Neuron (in vitro differentiated cells): ENCODE measurements at regions not wholly inside any gene's neighbourhood (a gene's known extent, or its start where the extent isn't known, plus 50 kb on each side); places are given as distances from the start of the nearest gene placed in this dataset.
"Not testable (repeated sequence)": the region's sequence is repeated elsewhere in the genome, so short reads cannot be mapped to it uniquely, and the experiment has no call there.

Experiments used
- H2AFZ ChIP-seq: one replicate; pipeline ENCODE4 v1.6.1; 2013; ENCODE audit warnings: low read depth, mild to moderate bottlenecking, inconsistent platforms, low read length, moderate library complexity
- H3K27me3 ChIP-seq: one replicate; pipeline ENCODE4 v1.6.1; 2013; ENCODE audit warnings: low read length; ENCODE audit not compliant: insufficient read depth
- H3K36me3 ChIP-seq: one replicate; pipeline ENCODE4 v1.6.1; 2013; ENCODE audit warnings: low read length; ENCODE audit not compliant: insufficient read depth
- H3K4me1 ChIP-seq: one replicate; pipeline ENCODE4 v1.6.1; 2013; ENCODE audit warnings: low read length; ENCODE audit not compliant: insufficient read depth
- H3K4me3 ChIP-seq: 2 replicates; pipeline ENCODE4 v1.5.1; 2013; ENCODE audit warnings: mild to moderate bottlenecking, low read length, moderate library complexity
- H3K9me3 ChIP-seq: one replicate; pipeline ENCODE4 v1.6.1; 2013; ENCODE audit warnings: low read length

GRCh38 chr2:65751408-65751807 lies 319.0 kb upstream of the SPRED2 start:
- no peaks in the 10 kb centered on the region for H3K4me1 ChIP-seq
- H3K27me3 ChIP-seq = no peaks in the 10 kb centered on the region
- no peaks in the 10 kb centered on the region for H3K36me3 ChIP-seq
- no peak overlapping the region for H2AFZ ChIP-seq
- no peaks in the 10 kb centered on the region for H3K9me3 ChIP-seq
- H3K4me3 ChIP-seq = no peak overlapping the region

GRCh38 chr2:65749545-65749944 lies 317.1 kb upstream of the SPRED2 start:
- no peak overlapping the region for H3K4me3 ChIP-seq

GRCh38 chr2:65747875-65748274 lies 315.5 kb upstream of the SPRED2 start:
- H3K4me1 ChIP-seq, H2AFZ ChIP-seq, H3K36me3 ChIP-seq, H3K9me3 ChIP-seq, H3K27me3 ChIP-seq, H3K4me3 ChIP-seq: not testable (repeated sequence)

More at GRCh38 chr2:65749545-65749944, 317.1 kb upstream of the SPRED2 start:
- H3K9me3 ChIP-seq = no peaks in the 10 kb centered on the region
- no peak overlapping the region for H2AFZ ChIP-seq
- H3K4me1 ChIP-seq = no peaks in the 10 kb centered on the region
- no peaks in the 10 kb centered on the region for H3K36me3 ChIP-seq
- H3K27me3 ChIP-seq = no peaks in the 10 kb centered on the region

- Histone ChIP-seq H3K4me3 (no peak overlapping the region), H3K36me3 (no peaks in the 10 kb centered on the region), H3K4me1 (no peaks in the 10 kb centered on the region), H3K27me3 (no peaks in the 10 kb centered on the region), H2AFZ (no peak overlapping the region), H3K9me3 (no peaks in the 10 kb centered on the region)
Measured at GRCh38 chr2:65746931-65747675, 314.7 kb upstream of the SPRED2 start.

GRCh38 chr2:65744477-65745200 lies 312.2 kb upstream of the SPRED2 start:
- no peak overlapping the region for H3K4me3 ChIP-seq
- H3K4me1 ChIP-seq = no peaks in the 10 kb centered on the region
- H3K36me3 ChIP-seq = no peaks in the 10 kb centered on the region
- H2AFZ ChIP-seq = no peak overlapping the region
- H3K9me3 ChIP-seq = no peaks in the 10 kb centered on the region
- no peaks in the 10 kb centered on the region for H3K27me3 ChIP-seq

GRCh38 chr2:65742977-65743376 lies 310.6 kb upstream of the SPRED2 start:
- Histone ChIP-seq H3K36me3 (no peaks in the 10 kb centered on the region), H3K4me1 (no peaks in the 10 kb centered on the region), H2AFZ (no peak overlapping the region), H3K9me3 (no peaks in the 10 kb centered on the region), H3K27me3 (no peaks in the 10 kb centered on the region), H3K4me3 (no peak overlapping the region)

GRCh38 chr2:65739927-65740326 lies 307.5 kb upstream of the SPRED2 start:
- Histone ChIP-seq H3K4me1 (no peaks in the 10 kb centered on the region), H3K4me3 (no peak overlapping the region), H2AFZ (no peak overlapping the region), H3K9me3 (no peaks in the 10 kb centered on the region), H3K27me3 (no peaks in the 10 kb centered on the region), H3K36me3 (no peaks in the 10 kb centered on the region)

GRCh38 chr2:65737452-65738011 lies 305.1 kb upstream of the SPRED2 start:
- Histone ChIP-seq H2AFZ (no peak overlapping the region), H3K4me1 (no peaks in the 10 kb centered on the region), H3K27me3 (no peaks in the 10 kb centered on the region), H3K4me3 (no peak overlapping the region), H3K36me3 (no peaks in the 10 kb centered on the region), H3K9me3 (no peaks in the 10 kb centered on the region)

- Histone ChIP-seq H3K36me3 (no peaks in the 10 kb centered on the region), H3K4me3 (no peak overlapping the region), H3K27me3 (no peaks in the 10 kb centered on the region), H3K9me3 (no peaks in the 10 kb centered on the region), H3K4me1 (no peaks in the 10 kb centered on the region), H2AFZ (no peak overlapping the region)
Measured at GRCh38 chr2:65731476-65731875, 299.1 kb upstream of the SPRED2 start.

- Histone ChIP-seq H3K36me3 (no peaks in the 10 kb centered on the region), H3K9me3 (no peaks in the 10 kb centered on the region), H2AFZ (no peak overlapping the region)
Measured at GRCh38 chr2:65730186-65730585, 297.8 kb upstream of the SPRED2 start.

GRCh38 chr2:65729246-65729645 lies 296.8 kb upstream of the SPRED2 start:
- H3K9me3 ChIP-seq = no peaks in the 10 kb centered on the region
- H3K4me1 ChIP-seq = no peaks in the 10 kb centered on the region
- no peak overlapping the region for H2AFZ ChIP-seq
- no peaks in the 10 kb centered on the region for H3K27me3 ChIP-seq
- H3K4me3 ChIP-seq = no peak overlapping the region
- no peaks in the 10 kb centered on the region for H3K36me3 ChIP-seq

More at GRCh38 chr2:65730186-65730585, 297.8 kb upstream of the SPRED2 start:
- H3K4me3 ChIP-seq = no peak overlapping the region
- no peaks in the 10 kb centered on the region for H3K4me1 ChIP-seq
- no peaks in the 10 kb centered on the region for H3K27me3 ChIP-seq

GRCh38 chr2:65728477-65729180 lies 296.2 kb upstream of the SPRED2 start:
- Histone ChIP-seq H3K36me3 (no peaks in the 10 kb centered on the region), H3K27me3 (no peaks in the 10 kb centered on the region), H3K9me3 (no peaks in the 10 kb centered on the region), H2AFZ (no peak overlapping the region), H3K4me3 (no peak overlapping the region), H3K4me1 (no peaks in the 10 kb centered on the region)

GRCh38 chr2:65727816-65728215 lies 295.4 kb upstream of the SPRED2 start:
- Histone ChIP-seq H3K27me3 (no peaks in the 10 kb centered on the region), H3K4me1 (no peaks in the 10 kb centered on the region), H3K9me3 (no peaks in the 10 kb centered on the region), H3K4me3 (no peak overlapping the region), H3K36me3 (no peaks in the 10 kb centered on the region), H2AFZ (no peak overlapping the region)
